H1 (cell line): ENCODE measurements at regions not wholly inside any gene's neighbourhood (a gene's known extent, or its start where the extent isn't known, plus 50 kb on each side); places are given as distances from the start of the nearest gene placed in this dataset.

Source experiments
- CTCF ChIA-PET: fragments of 300-600 bp; sonication (Branson Sonifier 250); formaldehyde crosslinking; loops from one replicate; lab custom pipeline; 2021; ENCODE audit not compliant: partially characterized antibody; lab: Charles Lee
- POLR2A ChIA-PET: fragments of 300-600 bp; sonication (Branson Sonifier 250); formaldehyde crosslinking; loops from one replicate; lab custom pipeline; 2021; ENCODE audit warnings: inconsistent platforms; ENCODE audit not compliant: partially characterized antibody; lab: Charles Lee
- DNase-seq, 2 experiments: peaks; one replicate each; pipeline versions ENCODE4 v3.0.0 to v3.0.0-alpha.2; 2010 to 2022; ENCODE audit warnings: low spot score in 2 of 2, low read depth in 1 of 2, mixed read lengths in 1 of 2
- FAIRE-seq: peaks from 2 replicates; lab custom pipeline; 2011; peaks lifted over from hg19 to GRCh38; lab: Jason Lieb, UNC
- H2AFZ ChIP-seq: 2 replicates; pipeline ENCODE4 v1.8.1; 2012; ENCODE audit warnings: low read length, inconsistent platforms
- H2AK5ac ChIP-seq: 2 replicates; pipeline ENCODE4 v1.6.1; 2013; ENCODE audit warnings: low read depth, low read length
- H2BK120ac ChIP-seq: replicated peaks from 2 replicates; pipeline ENCODE3; 2013; ENCODE audit warnings: low read depth, low read length, inconsistent platforms
- H2BK12ac ChIP-seq: 2 replicates; pipeline ENCODE4 v1.6.1; 2013; ENCODE audit warnings: low read depth, low read length
- H2BK15ac ChIP-seq: 2 replicates; pipeline ENCODE4 v1.6.1; 2013; ENCODE audit warnings: low read length
- H2BK20ac ChIP-seq: 2 replicates; pipeline ENCODE4 v1.6.1; 2013; ENCODE audit warnings: low read length
- H2BK5ac ChIP-seq: 2 replicates; pipeline ENCODE4 v1.6.1; 2013; ENCODE audit warnings: low read depth, low read length
- H3K14ac ChIP-seq: 2 replicates; pipeline ENCODE4 v1.6.1; 2013; ENCODE audit warnings: inconsistent platforms; ENCODE audit not compliant: insufficient read length
- H3K18ac ChIP-seq: 2 replicates; pipeline ENCODE4 v1.6.1; 2013; ENCODE audit warnings: low read length; ENCODE audit errors: extremely low read depth
- H3K23ac ChIP-seq: 2 replicates; pipeline ENCODE4 v1.6.1; 2013; ENCODE audit warnings: inconsistent platforms; ENCODE audit not compliant: insufficient read length
- H3K23me2 ChIP-seq: 2 replicates; pipeline ENCODE4 v1.6.1; 2013; ENCODE audit warnings: low read depth, low read length
- H3K27ac ChIP-seq: 2 replicates; pipeline ENCODE4 v1.6.1; 2011; ENCODE audit warnings: low read depth, low read length, inconsistent platforms
- H3K27me3 ChIP-seq, 4 experiments: replicated peaks in 1 of 4; 1 replicate in 1 of 4; 2 replicates in 3 of 4; pipeline versions ENCODE4 v1.6.1 to v1.8.1; 2011 to 2013; ENCODE audit warnings: low read length in 3 of 4, mild to moderate bottlenecking in 3 of 4, inconsistent platforms in 2 of 4, mixed read lengths in 2 of 4, moderate library complexity in 1 of 4; ENCODE audit not compliant: control insufficient read depth in 3 of 4, insufficient read depth in 3 of 4; ENCODE audit errors: extremely low read depth in 1 of 4
- H3K36me3 ChIP-seq, 4 experiments: 2 replicates each; pipeline versions ENCODE4 v1.6.1 to v1.8.1; 2011 to 2013; ENCODE audit warnings: mild to moderate bottlenecking in 4 of 4, low read length in 3 of 4, moderate library complexity in 2 of 4, control low read depth in 1 of 4, inconsistent platforms in 1 of 4; ENCODE audit not compliant: insufficient read depth in 4 of 4, control insufficient read depth in 2 of 4
- H3K4ac ChIP-seq: replicated peaks from 2 replicates; pipeline ENCODE3; 2013; ENCODE audit warnings: low read length, low read depth, mixed read lengths, inconsistent platforms; ENCODE audit not compliant: insufficient read length
- H3K4me1 ChIP-seq, 4 experiments: replicated peaks in 1 of 4; 1 replicate in 1 of 4; 2 replicates in 3 of 4; pipeline versions ENCODE4 v1.6.1 to v1.8.1; 2011 to 2013; ENCODE audit warnings: low read length in 3 of 4, inconsistent platforms in 2 of 4, mixed read lengths in 1 of 4; ENCODE audit not compliant: insufficient read depth in 4 of 4, control insufficient read depth in 3 of 4
- H3K4me2 ChIP-seq, 2 experiments: 2 replicates each; pipeline versions ENCODE4 v1.6.1 to v1.8.1; 2011 to 2013; ENCODE audit warnings: low read depth in 2 of 2, low read length in 2 of 2, control low read depth in 1 of 2, inconsistent platforms in 1 of 2, mild to moderate bottlenecking in 1 of 2; ENCODE audit not compliant: insufficient read depth in 1 of 2
- H3K4me3 ChIP-seq, 4 experiments: fragments of 200-600, 300-600 bp in 1 of 4; sonication (generic), shearing (Covaris generic), sonication (Bioruptor Twin) in 1 of 4; 2 replicates each; pipeline versions ENCODE4 v1.5.1 to v1.8.1; 2011 to 2016; ENCODE audit warnings: low read length in 4 of 4, low read depth in 3 of 4, control low read depth in 2 of 4, inconsistent platforms in 2 of 4, mild to moderate bottlenecking in 2 of 4, mixed read lengths in 1 of 4, moderate library complexity in 1 of 4; ENCODE audit not compliant: insufficient read depth in 2 of 4; ENCODE audit errors: extremely low read depth in 1 of 4
- H3K56ac ChIP-seq: replicated peaks from 2 replicates; pipeline ENCODE3; 2013; ENCODE audit warnings: low read depth, mild to moderate bottlenecking, mixed read lengths, low read length, inconsistent platforms; ENCODE audit not compliant: insufficient read length
- H3K79me1 ChIP-seq: 2 replicates; pipeline ENCODE4 v1.6.1; 2013; ENCODE audit warnings: low read depth, low read length, control low read depth
- H3K79me2 ChIP-seq, 2 experiments: 2 replicates each; pipeline versions ENCODE4 v1.6.1 to v1.8.1; 2012 to 2013; ENCODE audit warnings: low read length in 2 of 2, mild to moderate bottlenecking in 2 of 2, inconsistent platforms in 1 of 2; ENCODE audit not compliant: insufficient read depth in 2 of 2, control insufficient read depth in 1 of 2
- H3K9ac ChIP-seq, 4 experiments: replicated peaks in 1 of 4; 1 replicate in 1 of 4; 2 replicates in 3 of 4; pipeline versions ENCODE4 v1.6.1 to v1.8.1; 2011 to 2013; ENCODE audit warnings: low read depth in 3 of 4, low read length in 3 of 4, control low read depth in 2 of 4, mild to moderate bottlenecking in 2 of 4, moderate library complexity in 2 of 4, inconsistent platforms in 1 of 4; ENCODE audit errors: extremely low read depth in 1 of 4
- H3K9me3 ChIP-seq, 2 experiments: 2 replicates each; pipeline versions ENCODE4 v1.6.1 to v1.8.1; 2012 to 2013; ENCODE audit warnings: mild to moderate bottlenecking in 2 of 2, moderate library complexity in 2 of 2, control low read depth in 1 of 2, inconsistent platforms in 1 of 2, low read depth in 1 of 2, low read length in 1 of 2, mixed read lengths in 1 of 2; ENCODE audit not compliant: insufficient read depth in 2 of 2
- H4K20me1 ChIP-seq, 2 experiments: replicated peaks in 1 of 2; 2 replicates each; pipeline versions ENCODE3 to v1.8.1; 2011 to 2013; ENCODE audit warnings: inconsistent platforms in 2 of 2, low read length in 2 of 2, mild to moderate bottlenecking in 1 of 2; ENCODE audit not compliant: insufficient read depth in 2 of 2, control insufficient read depth in 1 of 2
- H4K5ac ChIP-seq: 2 replicates; pipeline ENCODE4 v1.6.1; 2013; ENCODE audit warnings: low read length, low read depth, mixed read lengths, inconsistent platforms; ENCODE audit not compliant: insufficient read length
- H4K8ac ChIP-seq: 2 replicates; pipeline ENCODE4 v1.8.0; 2013; ENCODE audit warnings: mild to moderate bottlenecking, moderate library complexity, low read length, inconsistent platforms; ENCODE audit not compliant: insufficient read depth; ENCODE audit errors: extremely low read depth
- H4K91ac ChIP-seq: replicated peaks from 2 replicates; pipeline ENCODE3; 2013; ENCODE audit warnings: low read length, mixed read lengths, inconsistent platforms; ENCODE audit not compliant: insufficient read length
- CHD1 ChIP-seq: IDR thresholded peaks from 2 replicates; pipeline ENCODE4 v1.6.1; 2012; ENCODE audit warnings: low read depth, low read length, improper control_type of control experiment
- SIN3A ChIP-seq, 2 experiments: IDR thresholded peaks in 1 of 2; conservative IDR thresholded peaks in 1 of 2; 2 replicates each; pipeline ENCODE4 v1.6.1; 2011 to 2012; ENCODE audit warnings: low read length in 2 of 2, improper control_type of control experiment in 1 of 2, low read depth in 1 of 2, mild to moderate bottlenecking in 1 of 2
- WGBS, 2 experiments: shearing (Covaris generic) in 1 of 2; methylation state at CpG; one replicate each; pipeline versions ENCODE4 v1.1.6 to v1.1.7; 2013 to 2015; ENCODE audit warnings: low lambda C conversion rate in 2 of 2, mixed read lengths in 2 of 2, inconsistent platforms in 1 of 2, low coverage in 1 of 2, missing lambda C conversion rate in 1 of 2; ENCODE audit not compliant: insufficient replicate concordance in 2 of 2, insufficient coverage in 1 of 2, insufficient read length in 1 of 2; ENCODE audit errors: extremely low coverage in 1 of 2, missing lambda C conversion rate in 1 of 2; 5-methylcytosine and 5-hydroxymethylcytosine counted together

DNA sequence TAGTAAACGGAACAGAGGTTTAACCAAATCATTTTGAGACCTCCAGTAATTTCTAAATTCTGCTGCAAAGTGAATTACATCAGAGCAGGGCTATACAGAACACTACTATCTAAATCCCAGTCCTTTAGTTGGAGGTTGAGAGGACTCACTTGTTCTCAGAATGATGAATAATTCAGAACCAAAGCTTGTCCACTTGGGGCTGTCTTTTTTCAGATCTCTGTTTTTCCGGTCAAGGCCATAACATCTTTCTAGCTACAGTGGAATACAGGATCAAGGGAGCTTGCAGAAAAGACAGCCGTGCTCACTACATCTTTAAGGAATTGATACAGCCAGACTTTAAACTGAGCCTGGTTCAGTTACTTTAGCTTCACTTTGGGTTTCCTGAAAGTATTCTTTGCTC lies 194.5 kb downstream of the EFHB start:
- H4K8ac ChIP-seq: no peak overlapping the region
- no peak overlapping the region for H2AK5ac ChIP-seq
- H3K9ac ChIP-seq: no peak overlapping the region
- no peak overlapping the region for H3K18ac ChIP-seq
- H3K56ac ChIP-seq: no peak overlapping the region
- H3K27me3 ChIP-seq: no peaks in the 10 kb centered on the region
- H2BK12ac ChIP-seq: no peak overlapping the region
- POLR2A ChIA-PET: no interaction called here
- no peak overlapping the region for H3K4ac ChIP-seq
- no peaks in the 10 kb centered on the region; the same call in 1 of the 2 replicates for H3K23me2 ChIP-seq
- H2AFZ ChIP-seq: no peak overlapping the region
- H4K5ac ChIP-seq: no peak overlapping the region
- no peaks in the 10 kb centered on the region for H4K20me1 ChIP-seq
- no peak overlapping the region for H3K23ac ChIP-seq
- no peak overlapping the region for H2BK120ac ChIP-seq
- no peak overlapping the region for H3K27ac ChIP-seq
- no peak overlapping the region for H2BK5ac ChIP-seq
- no peak overlapping the region for H2BK15ac ChIP-seq
- H3K4me3 ChIP-seq: no peak overlapping the region
- DNase-seq (no peak), FAIRE-seq (no peak)
- no peaks in the 10 kb centered on the region for H3K36me3 ChIP-seq
- no peak overlapping the region for H2BK20ac ChIP-seq
- TF ChIP-seq SIN3A (conservative IDR thresholded peaks at IDR 0.05 in 1 of 2, IDR thresholded peaks at IDR 0.05 in 1 of 2; ENCODE audit: low read depth in 1 of 2, low read length in 2 of 2) (no peak), CHD1 (no peak)
- no peaks in the 10 kb centered on the region for H3K79me2 ChIP-seq
- H3K9me3 ChIP-seq: no peaks in the 10 kb centered on the region
- H3K4me1 ChIP-seq: peaks cover 0 to 3% (median 0%) of the 10 kb centered on the region in 4 experiments; a peak in 3 of 7 replicates
- H3K4me2 ChIP-seq: no peak overlapping the region
- no peak overlapping the region for H4K91ac ChIP-seq
- CTCF ChIA-PET: interaction anchor here (1.0 to 1.4 kb wide), 3 partner anchors 20 to 528 kb away, joined by 3 read pairs; no protein-coding TSS in a partner anchor
- no peaks in the 10 kb centered on the region for H3K79me1 ChIP-seq
- H3K14ac ChIP-seq: no peak overlapping the region
- WGBS, 2 experiments: 95% methylated on average over 3 of the region's 3 CpGs; no CpG with 5 or more reads in 1 of the 2 experiments
